OCI-LY3 (cell line): ENCODE measurements at regions not wholly inside any gene's neighbourhood (a gene's known extent, or its start where the extent isn't known, plus 50 kb on each side); places are given as distances from the start of the nearest gene placed in this dataset.

Experiments used
- H2AFZ ChIP-seq: fragments of 200-600, 300-600 bp; shearing (Covaris generic); 2 replicates; pipeline ENCODE4 v1.6.0; 2014; ENCODE audit warnings: antibody characterized with exemption, low read depth, low read length
- H3K27ac ChIP-seq: fragments of 200-600, 300-600 bp; sonication (generic); 2 replicates; pipeline ENCODE4 v1.5.1; 2014; ENCODE audit warnings: mild to moderate bottlenecking, low read length, moderate library complexity, mixed read lengths
- H3K27me3 ChIP-seq: fragments of 200-600, 300-600 bp; sonication (generic); 2 replicates; pipeline ENCODE4 v1.6.1; 2014; ENCODE audit warnings: low read depth, low read length, mixed read lengths
- H3K36me3 ChIP-seq: fragments of 200-600, 300-600 bp; sonication (generic); replicated peaks from 2 replicates; pipeline ENCODE3; 2014; ENCODE audit warnings: low read depth, low read length, mixed read lengths
- H3K4me1 ChIP-seq: fragments of 300-600, 200-600 bp; sonication (generic); 2 replicates; pipeline ENCODE4 v1.6.1; 2014; ENCODE audit warnings: low read length, mixed read lengths
- H3K4me2 ChIP-seq: fragments of 200-600, 300-600 bp; sonication (generic); 2 replicates; pipeline ENCODE4 v1.6.1; 2014; ENCODE audit warnings: low read length, mixed read lengths
- H3K4me3 ChIP-seq: fragments of 300-600, 200-600 bp; sonication (generic); 2 replicates; pipeline ENCODE4 v1.5.1; 2014; ENCODE audit warnings: antibody characterized with exemption, mild to moderate bottlenecking, low read length, moderate library complexity
- H3K79me2 ChIP-seq: fragments of 300-600, 200-600 bp; shearing (Covaris generic); 2 replicates; pipeline ENCODE4 v1.6.1; 2014; ENCODE audit warnings: mild to moderate bottlenecking, low read length, mixed read lengths
- H3K9ac ChIP-seq: fragments of 300-600, 200-600 bp; shearing (Covaris generic); 2 replicates; pipeline ENCODE4 v1.6.0; 2014; ENCODE audit warnings: mild to moderate bottlenecking, low read length, moderate library complexity
- H3K9me3 ChIP-seq: fragments of 200-600, 300-600 bp; shearing (Covaris generic); 2 replicates; pipeline ENCODE4 v1.6.1; 2014; ENCODE audit warnings: low read length, mixed read lengths; ENCODE audit not compliant: insufficient read depth
- H4K20me1 ChIP-seq: fragments of 200-600, 300-600 bp; sonication (generic); 2 replicates; pipeline ENCODE4 v1.6.1; 2016; ENCODE audit warnings: low read length, mixed read lengths; ENCODE audit not compliant: insufficient read depth
- EZH2phosphoT487 ChIP-seq: fragments of 200-600 bp; shearing (Covaris generic); IDR thresholded peaks from 2 replicates; pipeline ENCODE4 v1.6.1; 2018; ENCODE audit warnings: antibody characterized with exemption, mixed run types, low read depth
- TF ChIP-seq, protein P1 (sequence below): fragments of 200-600, 300-600 bp; sonication (generic); IDR thresholded peaks from 2 replicates; pipeline ENCODE4 v1.5.1; 2014; ENCODE audit warnings: antibody characterized with exemption, low read length, low read depth

DNA sequence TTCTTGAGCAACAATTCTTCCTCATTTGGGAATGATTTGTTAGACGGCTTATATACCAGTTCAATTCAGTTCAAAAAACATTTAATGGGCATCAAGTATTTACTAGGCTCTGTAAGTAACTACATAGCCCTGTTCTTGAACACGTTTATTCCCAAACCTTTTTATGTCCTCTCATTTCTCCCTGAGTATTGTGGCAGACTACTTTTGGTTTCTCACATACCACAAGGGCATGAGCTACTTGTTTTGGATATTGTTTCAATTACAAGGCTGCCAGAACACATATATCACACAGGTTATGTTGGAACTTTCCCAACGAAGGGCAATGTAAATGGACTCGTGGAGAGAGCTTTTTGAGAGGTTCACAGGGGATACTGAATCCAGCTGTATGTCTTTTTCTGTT lies 363.8 kb upstream of the NAALADL2 start:
- Histone ChIP-seq H3K4me1 (no peaks in the 10 kb centered on the region), H3K36me3 (no peaks in the 10 kb centered on the region), H3K9ac (no peak overlapping the region), H3K4me3 (no peak overlapping the region), H3K9me3 (no peaks in the 10 kb centered on the region), H2AFZ (no peak overlapping the region), H4K20me1 (no peaks in the 10 kb centered on the region), H3K27me3 (no peaks in the 10 kb centered on the region), H3K27ac (no peak overlapping the region), H3K79me2 (no peaks in the 10 kb centered on the region), H3K4me2 (no peak overlapping the region)
- TF ChIP-seq, protein P1, sequence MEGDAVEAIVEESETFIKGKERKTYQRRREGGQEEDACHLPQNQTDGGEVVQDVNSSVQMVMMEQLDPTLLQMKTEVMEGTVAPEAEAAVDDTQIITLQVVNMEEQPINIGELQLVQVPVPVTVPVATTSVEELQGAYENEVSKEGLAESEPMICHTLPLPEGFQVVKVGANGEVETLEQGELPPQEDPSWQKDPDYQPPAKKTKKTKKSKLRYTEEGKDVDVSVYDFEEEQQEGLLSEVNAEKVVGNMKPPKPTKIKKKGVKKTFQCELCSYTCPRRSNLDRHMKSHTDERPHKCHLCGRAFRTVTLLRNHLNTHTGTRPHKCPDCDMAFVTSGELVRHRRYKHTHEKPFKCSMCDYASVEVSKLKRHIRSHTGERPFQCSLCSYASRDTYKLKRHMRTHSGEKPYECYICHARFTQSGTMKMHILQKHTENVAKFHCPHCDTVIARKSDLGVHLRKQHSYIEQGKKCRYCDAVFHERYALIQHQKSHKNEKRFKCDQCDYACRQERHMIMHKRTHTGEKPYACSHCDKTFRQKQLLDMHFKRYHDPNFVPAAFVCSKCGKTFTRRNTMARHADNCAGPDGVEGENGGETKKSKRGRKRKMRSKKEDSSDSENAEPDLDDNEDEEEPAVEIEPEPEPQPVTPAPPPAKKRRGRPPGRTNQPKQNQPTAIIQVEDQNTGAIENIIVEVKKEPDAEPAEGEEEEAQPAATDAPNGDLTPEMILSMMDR: no peak
- no peak for TF ChIP-seq EZH2phosphoT487

DNA sequence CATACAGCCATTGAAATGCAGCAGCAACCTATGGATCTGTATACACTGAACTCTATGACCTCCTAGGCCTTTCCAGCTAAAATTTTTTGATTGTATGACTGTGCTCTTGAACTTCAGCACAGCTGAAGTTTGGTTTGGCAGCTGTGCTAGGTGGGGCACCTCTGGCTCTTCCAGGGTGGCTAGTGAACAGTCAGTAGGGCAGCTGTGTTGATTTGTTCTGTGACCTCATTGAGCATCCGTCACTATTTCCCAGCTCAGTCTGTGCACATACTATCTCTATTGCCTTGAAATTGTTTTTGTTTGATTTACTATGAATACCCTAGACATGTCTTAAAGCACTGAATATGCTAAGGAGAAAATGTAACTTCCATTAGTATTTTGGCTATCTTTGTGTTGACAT lies 363.2 kb upstream of the NAALADL2 start:
- H3K9ac ChIP-seq: no peak overlapping the region
- no peak overlapping the region for H3K4me3 ChIP-seq
- H2AFZ ChIP-seq: no peak overlapping the region
- H3K9me3 ChIP-seq: no peaks in the 10 kb centered on the region
- no peaks in the 10 kb centered on the region for H3K4me1 ChIP-seq
- no peaks in the 10 kb centered on the region for H4K20me1 ChIP-seq
- H3K79me2 ChIP-seq: no peaks in the 10 kb centered on the region
- no peak overlapping the region for H3K4me2 ChIP-seq
- H3K27me3 ChIP-seq: no peaks in the 10 kb centered on the region
- no peak for TF ChIP-seq EZH2phosphoT487
- TF ChIP-seq, protein P1: no peak
- no peak overlapping the region for H3K27ac ChIP-seq
- no peaks in the 10 kb centered on the region for H3K36me3 ChIP-seq

DNA sequence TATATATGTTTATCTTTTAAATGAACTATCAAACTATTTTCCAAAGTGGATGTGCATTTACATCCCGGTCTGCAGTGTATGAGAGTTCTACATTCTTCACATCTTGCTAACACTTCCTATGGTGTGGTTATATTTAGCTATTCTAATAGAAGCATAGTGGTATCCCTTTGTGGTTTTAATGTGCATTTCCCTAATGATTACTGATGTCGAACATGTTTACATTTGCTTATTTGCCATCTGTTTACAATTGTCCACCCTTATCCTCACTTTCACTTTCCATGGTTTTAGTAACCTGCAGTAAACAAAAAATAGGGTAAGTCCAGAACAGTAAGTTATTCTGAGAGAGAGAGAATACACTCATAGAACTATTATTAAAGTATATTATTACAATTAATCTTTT lies 360.5 kb upstream of the NAALADL2 start:
- H3K4me2 ChIP-seq: no peak overlapping the region
- H4K20me1 ChIP-seq: no peaks in the 10 kb centered on the region

DNA sequence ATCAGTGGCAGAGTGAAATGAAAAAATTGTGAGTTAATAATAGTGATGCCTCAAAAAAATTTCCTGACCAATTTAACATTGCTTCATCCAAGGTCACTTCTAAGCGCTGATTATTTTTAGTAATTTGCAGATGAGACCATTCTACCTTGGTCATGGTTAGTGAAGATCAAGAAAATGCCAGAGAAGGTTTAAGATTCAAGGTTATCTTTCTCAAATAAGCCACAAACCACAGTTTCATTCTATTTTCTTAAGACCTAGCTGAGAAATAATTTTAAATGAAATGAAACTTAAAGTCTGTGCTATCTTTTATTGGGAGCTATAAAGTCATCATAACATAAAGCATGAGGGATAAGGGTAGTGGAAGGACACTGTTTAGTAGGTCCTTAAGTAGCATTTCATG lies 353.9 kb upstream of the NAALADL2 start:
- Histone ChIP-seq H3K4me2 (no peak overlapping the region), H3K27ac (no peak overlapping the region), H4K20me1 (no peaks in the 10 kb centered on the region), H3K9ac (no peak overlapping the region), H3K36me3 (no peaks in the 10 kb centered on the region), H3K9me3 (no peaks in the 10 kb centered on the region), H2AFZ (no peak overlapping the region), H3K27me3 (no peaks in the 10 kb centered on the region), H3K4me1 (no peaks in the 10 kb centered on the region), H3K79me2 (no peaks in the 10 kb centered on the region), H3K4me3 (no peak overlapping the region)
- TF ChIP-seq, protein P1: no peak
- no peak for TF ChIP-seq EZH2phosphoT487

More for the DNA sequence above, 360.5 kb upstream of the NAALADL2 start:
- Histone ChIP-seq H3K27ac (no peak overlapping the region), H2AFZ (no peak overlapping the region), H3K79me2 (no peaks in the 10 kb centered on the region), H3K4me3 (no peak overlapping the region), H3K36me3 (no peaks in the 10 kb centered on the region), H3K9ac (no peak overlapping the region), H3K9me3 (no peaks in the 10 kb centered on the region), H3K4me1 (no peaks in the 10 kb centered on the region), H3K27me3 (no peaks in the 10 kb centered on the region)
- TF ChIP-seq, protein P1: no peak
- no peak for TF ChIP-seq EZH2phosphoT487
